Body of pancreas (tissue), 4 donors: ENCODE measurements at regions not wholly inside any gene's neighbourhood (a gene's known extent, or its start where the extent isn't known, plus 50 kb on each side); places are given as distances from the start of the nearest gene placed in this dataset.

Source experiments
- ATAC-seq: fragments of 150-250 bp; one replicate; pipeline ENCODE4 v1.9.1; 2016
- DNase-seq, 4 donors: peaks; one replicate each; pipeline ENCODE4 v3.0.0-alpha.2; 2019
- H3K27ac ChIP-seq, 4 donors: fragments of 200-600 bp; sonication (generic); 1 replicate in 3 of 4; 2 replicates in 1 of 4; pipeline versions ENCODE4 v1.5.1 to v1.6.1; 2016 to 2019; ENCODE audit warnings: mild to moderate bottlenecking in 1 of 4, mixed read lengths in 1 of 4, moderate library complexity in 1 of 4
- H3K27me3 ChIP-seq, 2 donors: fragments of 200-600 bp; sonication (generic); one replicate each; pipeline ENCODE4 v1.6.0; 2016; ENCODE audit warnings: mild to moderate bottlenecking in 1 of 2
- H3K36me3 ChIP-seq, 2 donors: fragments of 200-600 bp; sonication (generic); replicated peaks in 1 of 2; 2 replicates each; pipeline ENCODE4 v1.5.1; 2016; ENCODE audit warnings: low read depth in 2 of 2; ENCODE audit not compliant: insufficient read depth in 1 of 2
- H3K4me1 ChIP-seq: fragments of 200-600 bp; sonication (generic); one replicate; pipeline ENCODE4 v1.6.0; 2016
- H3K4me3 ChIP-seq, 2 donors: fragments of 200-600 bp; sonication (generic); 1 replicate in 1 of 2; 2 replicates in 1 of 2; pipeline ENCODE4 v1.5.1; 2016 to 2019
- H3K9me3 ChIP-seq, 3 donors: fragments of 200-600 bp; sonication (generic); 1 replicate in 2 of 3; 2 replicates in 1 of 3; pipeline ENCODE4 v1.5.1; 2016
- POLR2A ChIP-seq, 3 donors: fragments of 450-650 bp; IDR thresholded peaks; one replicate each; pipeline ENCODE4 v1.6.1; 2016; ENCODE audit warnings: antibody characterized with exemption in 3 of 3, mild to moderate bottlenecking in 2 of 3
- WGBS, 2 donors: methylation state at CpG; one replicate each; pipeline ENCODE4 v1.1.5; 2017; 5-methylcytosine and 5-hydroxymethylcytosine counted together
- intact Hi-C: fragments of 100-400 bp; cut with DNase I; formaldehyde crosslinking; loops from one replicate; pipeline ENCODE4 v1.15.1; 2023
- TF ChIP-seq, protein P1 (sequence below), 7 experiments: fragments of 450-650 bp in 4 of 7; fragments of 200-600 bp in 3 of 7; sonication (generic) in 3 of 7; IDR thresholded peaks; one replicate each; pipeline ENCODE4 v1.5.1; 2016 to 2019; ENCODE audit warnings: antibody characterized with exemption in 7 of 7

DNA sequence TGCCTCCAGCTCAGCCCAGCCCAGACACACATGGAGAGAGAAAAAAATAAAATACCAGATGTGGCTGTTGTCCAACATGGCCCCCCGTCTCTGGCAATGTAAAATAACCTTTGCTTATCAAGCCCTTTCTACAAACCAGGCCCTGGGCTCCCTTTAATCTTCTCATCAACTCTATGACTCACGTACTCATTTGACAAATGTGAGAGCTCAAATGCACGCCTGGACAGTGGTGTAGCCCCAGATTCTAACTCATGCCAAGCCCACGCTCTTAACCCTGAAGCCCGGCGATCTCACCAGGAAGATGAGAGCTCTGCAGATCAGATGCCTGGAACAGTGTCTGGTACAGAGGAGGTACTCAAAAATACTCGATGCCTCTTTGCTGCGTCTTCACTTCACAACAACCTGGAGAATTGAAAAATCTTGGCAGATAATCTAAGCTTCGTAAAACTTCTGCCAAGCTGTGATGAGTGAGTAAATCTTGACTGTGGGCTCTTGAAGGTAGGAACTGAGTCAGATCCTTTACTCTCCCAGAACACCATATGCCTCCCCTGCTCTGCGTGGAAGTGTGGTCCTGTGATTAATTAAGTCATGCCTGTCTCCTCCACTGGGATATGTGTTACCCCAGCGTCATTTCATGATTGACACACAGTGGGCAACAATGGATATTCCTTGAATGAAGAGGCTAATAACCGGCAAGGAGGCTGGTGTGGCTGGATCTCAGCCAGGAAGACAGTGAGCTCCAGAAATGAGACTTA is 102.0 kb upstream of the FSTL4 start:
- Histone ChIP-seq H3K27me3 (no peaks in the 10 kb centered on the region), H3K36me3 (no peaks in the 10 kb centered on the region), H3K9me3 (no peaks in the 10 kb centered on the region), H3K4me1 (no peaks in the 10 kb centered on the region), H3K27ac (no peak overlapping the region), H3K4me3 (no peak overlapping the region)
- no peak for TF ChIP-seq POLR2A (IDR thresholded peaks at IDR 0.05)
- TF ChIP-seq, protein P1, sequence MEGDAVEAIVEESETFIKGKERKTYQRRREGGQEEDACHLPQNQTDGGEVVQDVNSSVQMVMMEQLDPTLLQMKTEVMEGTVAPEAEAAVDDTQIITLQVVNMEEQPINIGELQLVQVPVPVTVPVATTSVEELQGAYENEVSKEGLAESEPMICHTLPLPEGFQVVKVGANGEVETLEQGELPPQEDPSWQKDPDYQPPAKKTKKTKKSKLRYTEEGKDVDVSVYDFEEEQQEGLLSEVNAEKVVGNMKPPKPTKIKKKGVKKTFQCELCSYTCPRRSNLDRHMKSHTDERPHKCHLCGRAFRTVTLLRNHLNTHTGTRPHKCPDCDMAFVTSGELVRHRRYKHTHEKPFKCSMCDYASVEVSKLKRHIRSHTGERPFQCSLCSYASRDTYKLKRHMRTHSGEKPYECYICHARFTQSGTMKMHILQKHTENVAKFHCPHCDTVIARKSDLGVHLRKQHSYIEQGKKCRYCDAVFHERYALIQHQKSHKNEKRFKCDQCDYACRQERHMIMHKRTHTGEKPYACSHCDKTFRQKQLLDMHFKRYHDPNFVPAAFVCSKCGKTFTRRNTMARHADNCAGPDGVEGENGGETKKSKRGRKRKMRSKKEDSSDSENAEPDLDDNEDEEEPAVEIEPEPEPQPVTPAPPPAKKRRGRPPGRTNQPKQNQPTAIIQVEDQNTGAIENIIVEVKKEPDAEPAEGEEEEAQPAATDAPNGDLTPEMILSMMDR (IDR thresholded peaks at IDR 0.05), result no peak
- ATAC-seq, result no peak
- DNase-seq, result no peak
- WGBS, 2 donors, result 58 to 61% methylated on average over 12 of the region's 12 CpGs
- intact Hi-C loops, result no loop called here

DNA sequence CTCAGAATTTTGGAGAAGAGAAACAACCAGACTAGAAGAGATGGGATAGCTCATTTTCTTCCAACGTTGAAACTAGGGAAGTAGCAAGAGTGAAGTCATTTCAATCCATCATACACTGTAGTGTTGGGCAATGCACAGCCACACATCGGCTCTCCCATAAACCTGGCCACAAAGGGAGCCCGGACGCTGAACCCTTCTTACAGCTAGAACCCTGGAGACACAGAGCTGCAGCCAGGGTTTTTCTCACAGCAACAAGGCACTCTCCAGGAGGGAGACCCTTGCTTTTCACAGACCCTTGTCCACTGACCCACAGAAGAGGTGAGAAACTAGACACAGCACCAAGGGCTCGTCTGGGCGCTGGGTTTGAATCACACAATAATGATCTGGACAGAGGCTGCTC is 101.4 kb upstream of the FSTL4 start:
- ATAC-seq (no peak), DNase-seq (no peak)
- Histone ChIP-seq H3K9me3 (no peaks in the 10 kb centered on the region), H3K4me1 (no peaks in the 10 kb centered on the region), H3K27ac (no peak overlapping the region), H3K4me3 (no peak overlapping the region), H3K36me3 (no peaks in the 10 kb centered on the region), H3K27me3 (no peaks in the 10 kb centered on the region)
- 71 to 76% methylated on average over 6 of the region's 6 CpGs for WGBS, 2 donors
- intact Hi-C loops, result no loop called here
- TF ChIP-seq, protein P1 (IDR thresholded peaks at IDR 0.05), result no peak
- TF ChIP-seq POLR2A (IDR thresholded peaks at IDR 0.05), result no peak

DNA sequence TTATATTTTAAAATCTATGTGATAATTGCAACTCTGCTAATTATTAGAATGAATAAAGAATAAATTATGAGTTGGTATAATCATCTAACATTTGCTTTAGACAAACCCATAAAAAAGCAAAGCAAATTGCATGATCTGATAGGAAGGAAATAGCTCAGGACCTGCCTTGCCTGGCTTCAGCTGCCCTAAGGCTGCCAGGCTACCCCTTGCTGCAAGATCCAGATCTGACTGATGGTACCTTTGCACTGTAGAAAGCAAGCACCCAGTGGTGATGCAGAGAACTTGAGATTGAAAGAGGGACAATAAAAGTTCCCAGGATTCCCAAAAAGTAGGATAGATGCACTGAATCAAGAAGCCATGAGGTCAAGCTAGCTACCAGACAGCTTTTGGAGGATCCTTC is 100.9 kb upstream of the FSTL4 start:
- DNase-seq, result no peak
- H3K27me3 ChIP-seq, result no peaks in the 10 kb centered on the region

DNA sequence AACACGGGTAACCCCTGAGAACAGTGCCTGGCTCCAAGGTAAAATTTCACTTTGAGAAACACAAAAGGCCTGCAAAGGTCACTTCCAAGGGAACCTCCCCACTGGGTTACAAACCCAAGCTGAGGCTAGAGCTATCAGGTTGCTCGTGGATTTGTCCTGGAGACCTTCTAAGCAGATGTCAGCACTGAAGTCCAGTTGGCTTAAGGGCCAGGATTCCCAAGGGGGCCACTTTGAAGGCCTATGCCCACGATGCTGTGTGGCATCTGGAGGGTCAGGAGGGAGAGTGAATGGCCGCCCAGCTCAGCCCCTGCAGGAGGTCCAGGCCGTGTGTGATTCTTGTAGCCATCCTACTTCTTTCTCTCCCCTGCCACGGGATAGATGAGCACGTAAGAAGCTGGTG is 100.2 kb upstream of the FSTL4 start:
- Histone ChIP-seq H3K27me3 (no peaks in the 10 kb centered on the region), H3K9me3 (no peaks in the 10 kb centered on the region), H3K4me3 (no peak overlapping the region), H3K27ac (no peak overlapping the region), H3K4me1 (no peaks in the 10 kb centered on the region), H3K36me3 (no peaks in the 10 kb centered on the region)
- 61 to 74% methylated on average over 7 of the region's 7 CpGs for WGBS, 2 donors
- no peak for TF ChIP-seq POLR2A (IDR thresholded peaks at IDR 0.05)
- TF ChIP-seq, protein P1 (IDR thresholded peaks at IDR 0.05), result no peak
- DNase-seq (no peak), ATAC-seq (no peak)
- intact Hi-C loops, result no loop called here

More for the DNA sequence above, 100.9 kb upstream of the FSTL4 start:
- no peaks in the 10 kb centered on the region for H3K36me3 ChIP-seq
- no peak overlapping the region for H3K4me3 ChIP-seq
- TF ChIP-seq, protein P1 (IDR thresholded peaks at IDR 0.05), result no peak
- no peak for TF ChIP-seq POLR2A (IDR thresholded peaks at IDR 0.05)
- ATAC-seq, result no peak
- H3K4me1 ChIP-seq, result no peaks in the 10 kb centered on the region
- intact Hi-C loops, result no loop called here
- no peaks in the 10 kb centered on the region for H3K9me3 ChIP-seq
- H3K27ac ChIP-seq, result no peak overlapping the region

DNA sequence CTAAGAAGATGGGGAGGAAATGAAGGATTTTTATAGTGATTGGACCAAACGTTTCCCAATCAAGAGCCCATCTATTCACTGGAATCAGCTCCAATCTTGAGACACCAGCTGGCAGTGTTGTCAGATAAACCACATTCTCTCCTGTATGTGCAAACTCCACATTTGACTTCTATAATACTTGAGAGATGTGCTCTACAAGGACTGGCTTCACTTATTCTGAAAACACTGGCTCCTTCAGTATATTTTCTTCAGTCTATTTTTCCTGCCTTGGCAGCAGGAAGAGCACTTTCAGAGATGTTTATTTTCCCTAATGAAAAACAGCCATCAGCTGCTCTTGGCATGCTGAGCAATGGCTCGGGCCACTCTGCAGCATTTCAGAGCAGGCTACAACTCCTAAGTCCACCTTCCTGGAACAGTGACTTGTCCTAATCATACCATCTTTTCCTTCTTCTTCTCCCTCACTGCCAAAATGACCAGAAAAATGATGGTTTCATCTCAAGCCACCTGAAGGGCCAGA is 96.9 kb upstream of the FSTL4 start:
- WGBS, 2 donors, result 32 to 49% methylated on average over 2 of the region's 2 CpGs
- Histone ChIP-seq H3K4me3 (no peak overlapping the region), H3K9me3 (no peaks in the 10 kb centered on the region), H3K27me3 (no peaks in the 10 kb centered on the region), H3K27ac (no peak overlapping the region), H3K4me1 (no peaks in the 10 kb centered on the region), H3K36me3 (no peaks in the 10 kb centered on the region)
- ATAC-seq (no peak), DNase-seq (no peak)
- no peak for TF ChIP-seq POLR2A (IDR thresholded peaks at IDR 0.05)
- TF ChIP-seq, protein P1 (IDR thresholded peaks at IDR 0.05), result no peak
- intact Hi-C loops, result no loop called here
